AG08396 (cell line): ENCODE measurements at regions not wholly inside any gene's neighbourhood (a gene's known extent, or its start where the extent isn't known, plus 50 kb on each side); places are given as distances from the start of the nearest gene placed in this dataset.
"Not testable (repeated sequence)": the region's sequence is repeated elsewhere in the genome, so short reads cannot be mapped to it uniquely, and the experiment has no call there.

Experiments used
- DNase-seq: peaks from one replicate; pipeline ENCODE4 v3.0.0; 2012; ENCODE audit warnings: low spot score, mixed read lengths

DNA sequence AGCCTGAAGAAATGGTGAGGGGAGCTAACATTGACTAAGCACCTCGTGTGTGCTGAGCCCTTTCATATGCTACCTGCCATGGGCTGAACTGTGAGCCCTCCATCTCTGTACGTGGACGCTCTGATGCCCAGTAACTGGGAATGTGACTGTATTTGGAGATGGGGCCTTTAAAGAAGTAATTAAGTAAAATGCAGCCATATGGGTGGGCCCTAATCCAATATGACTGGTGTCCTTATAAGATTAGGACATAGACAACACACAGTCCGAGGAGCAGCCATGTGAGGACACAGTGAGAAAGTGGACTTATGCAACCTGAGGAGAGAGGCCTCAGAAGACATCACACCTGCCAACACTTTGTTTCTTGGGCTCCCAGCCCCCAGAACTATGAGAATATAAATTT lies 92.7 kb upstream of the ATP1B1 start:
- DNase-seq, result no peak

- DNase-seq, result no peak
Observed at GRCh38 chr1:169015464-169015863, 91.0 kb upstream of the ATP1B1 start.

- DNase-seq, result no peak
Observed at GRCh38 chr1:169018751-169019150, 87.7 kb upstream of the ATP1B1 start.

- no peak for DNase-seq
Observed at GRCh38 chr1:169019419-169020058, 87.0 kb upstream of the ATP1B1 start.

DNA sequence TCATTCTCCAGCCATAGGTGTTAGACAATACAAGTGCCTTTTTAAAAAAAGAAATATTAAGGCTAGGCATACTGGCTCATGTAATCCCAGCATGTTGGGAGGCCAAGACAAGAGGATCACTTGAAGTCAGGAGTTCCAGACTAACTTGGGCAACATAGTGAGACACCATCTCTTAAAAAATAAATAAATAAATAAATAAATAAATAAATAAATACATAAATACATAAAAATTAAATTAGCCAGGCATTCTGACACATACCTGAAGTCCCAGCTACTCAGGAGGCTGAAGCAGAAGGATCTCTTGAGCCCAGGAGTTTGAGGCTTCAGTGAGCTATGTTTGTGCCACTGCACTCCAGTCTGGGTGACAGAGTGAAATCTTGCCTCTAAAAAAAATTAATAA lies 85.8 kb upstream of the ATP1B1 start:
- DNase-seq, result no peak

DNA sequence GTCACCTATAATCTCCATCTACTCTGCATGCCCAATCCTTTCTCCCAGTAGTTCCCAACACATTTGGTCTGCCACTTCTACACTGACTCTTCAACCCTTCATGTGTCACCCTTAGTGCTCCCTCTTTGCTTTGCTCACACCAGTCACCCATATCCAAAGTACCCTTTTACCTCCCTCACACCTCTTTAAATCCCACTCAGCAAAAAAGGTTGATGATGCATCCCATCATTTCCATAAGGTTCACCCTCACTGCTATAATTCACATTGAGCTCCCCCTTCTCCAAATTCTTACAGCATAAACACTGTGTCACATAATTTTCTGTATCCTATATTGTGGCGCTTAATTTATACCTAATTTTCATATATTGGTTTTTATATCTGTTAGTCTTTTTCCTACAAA lies 83.8 kb upstream of the ATP1B1 start:
- DNase-seq, result no peak

GRCh38 chr1:169024255-169024654 lies 82.2 kb upstream of the ATP1B1 start:
- no peak for DNase-seq

DNA sequence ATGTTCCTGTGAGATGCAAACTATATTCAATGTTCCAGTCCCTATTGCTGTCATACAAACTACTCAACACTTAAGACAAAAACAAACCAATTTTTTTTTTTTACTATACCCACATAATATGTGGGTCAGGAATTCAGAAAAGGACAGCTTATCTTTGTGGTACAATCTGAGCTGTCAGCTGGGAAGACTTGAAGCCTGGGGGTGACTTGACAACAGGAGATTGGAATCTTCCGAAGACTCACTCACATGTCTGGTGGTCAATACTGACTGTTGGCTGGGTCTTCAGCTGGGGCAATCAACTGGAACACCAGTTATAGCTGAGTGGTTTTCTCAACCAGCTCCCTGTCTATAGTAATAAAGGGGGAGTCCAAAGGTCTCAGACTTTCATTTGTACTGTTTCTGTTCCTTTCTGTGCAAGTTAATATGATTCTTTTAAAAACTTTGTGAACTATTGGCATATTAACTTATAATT lies 81.7 kb upstream of the ATP1B1 start:
- no peak for DNase-seq

GRCh38 chr1:169025412-169025811 lies 81.1 kb upstream of the ATP1B1 start:
- DNase-seq, result no peak

GRCh38 chr1:169027607-169028320 lies 78.7 kb upstream of the ATP1B1 start:
- DNase-seq, result no peak

DNA sequence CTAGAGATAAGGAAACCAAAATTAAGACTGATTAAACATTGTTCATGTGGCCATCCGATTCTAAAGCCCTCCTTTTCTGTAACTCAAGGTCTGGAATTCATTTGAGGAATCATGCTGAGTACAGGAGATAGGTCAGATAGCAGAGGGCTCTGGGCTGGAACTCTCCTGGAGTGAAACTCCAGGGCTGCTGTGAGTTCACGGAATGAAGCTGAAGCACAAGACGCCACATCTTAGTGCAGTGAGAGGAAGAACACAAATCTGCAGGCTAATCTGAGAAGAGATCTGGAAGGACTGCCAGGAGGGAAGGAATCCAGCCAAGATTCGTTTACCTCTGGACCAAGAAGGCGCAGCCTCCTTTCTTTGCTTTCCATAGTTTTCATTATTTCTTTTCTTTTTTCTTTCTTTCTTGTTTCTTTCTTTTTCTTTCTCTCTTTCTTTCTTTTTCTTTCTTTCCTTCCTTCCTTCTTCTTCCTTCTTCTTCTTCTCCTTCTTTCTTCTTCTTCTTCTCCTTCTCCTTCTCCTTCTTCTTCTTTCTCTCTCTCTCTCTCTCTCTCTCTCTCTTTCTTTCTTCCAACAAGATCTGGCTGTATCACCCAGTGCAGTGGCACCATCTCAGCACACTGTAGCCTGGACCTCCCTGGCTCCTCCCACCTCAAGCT lies 74.8 kb upstream of the ATP1B1 start:
- no peak for DNase-seq

- no peak for DNase-seq
Observed at GRCh38 chr1:169041366-169041765, 65.1 kb upstream of the ATP1B1 start.

- no peak for DNase-seq
Observed at GRCh38 chr1:169042377-169042776, 64.1 kb upstream of the ATP1B1 start.

- no peak for DNase-seq
Observed at GRCh38 chr1:169043823-169044222, 62.7 kb upstream of the ATP1B1 start.

DNA sequence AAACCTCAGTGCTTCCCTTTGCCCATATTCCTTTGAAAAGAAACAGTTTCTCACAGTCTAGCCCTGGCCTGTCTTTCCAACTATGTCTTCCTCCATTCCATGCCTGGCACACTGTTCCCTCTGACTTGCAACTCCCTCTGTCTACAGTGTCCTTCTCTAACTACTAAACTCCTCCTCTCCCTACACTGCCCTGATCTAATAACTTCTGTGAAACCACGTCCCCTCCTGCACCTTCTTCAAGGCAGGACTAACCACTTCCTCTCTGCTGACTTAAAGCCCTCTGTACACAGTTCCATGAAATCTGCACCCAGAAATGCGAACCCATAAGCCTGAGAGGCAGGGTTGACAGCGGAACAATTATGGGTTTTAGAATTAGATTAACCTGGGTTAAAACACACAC lies 62.2 kb upstream of the ATP1B1 start:
- DNase-seq, result no peak

DNA sequence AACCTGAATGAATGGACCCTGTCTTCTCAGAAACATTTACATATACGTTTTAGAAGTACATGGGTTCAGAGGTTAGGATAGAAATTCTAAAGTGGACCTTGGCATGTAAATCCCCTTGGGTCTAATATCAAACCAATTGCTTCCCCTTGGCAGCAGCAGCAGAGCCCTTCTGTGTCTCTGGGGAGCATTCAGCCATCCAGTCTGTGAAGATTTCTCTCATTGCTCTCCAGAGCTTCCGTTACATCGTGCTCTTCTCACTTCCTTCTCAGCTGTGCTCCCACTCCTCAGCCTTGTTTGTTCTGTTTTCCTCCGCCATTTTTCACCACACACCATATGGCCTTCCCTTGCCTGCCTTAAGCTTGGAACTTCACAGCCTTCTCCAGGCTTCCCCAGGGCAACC lies 61.5 kb upstream of the ATP1B1 start:
- no peak for DNase-seq

DNA sequence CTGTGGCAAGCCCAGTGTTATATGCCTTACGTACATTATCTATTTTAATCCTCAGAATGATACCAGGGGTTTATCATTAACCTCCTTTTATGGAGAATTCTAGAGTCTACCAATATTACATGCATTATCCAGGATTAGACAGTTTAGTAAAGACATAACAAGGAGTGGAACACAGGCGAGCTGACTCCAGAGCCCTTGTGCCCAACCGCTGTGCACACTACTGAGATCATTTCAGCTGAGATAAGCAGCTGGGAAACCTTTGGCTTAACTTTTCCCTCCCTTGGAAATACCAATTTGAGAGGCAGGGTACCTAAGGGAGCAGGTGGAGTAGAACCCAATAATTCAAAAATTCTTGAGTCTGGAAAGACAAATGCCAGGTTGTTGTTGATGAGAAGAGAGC lies 59.8 kb upstream of the ATP1B1 start:
- no peak for DNase-seq

DNA sequence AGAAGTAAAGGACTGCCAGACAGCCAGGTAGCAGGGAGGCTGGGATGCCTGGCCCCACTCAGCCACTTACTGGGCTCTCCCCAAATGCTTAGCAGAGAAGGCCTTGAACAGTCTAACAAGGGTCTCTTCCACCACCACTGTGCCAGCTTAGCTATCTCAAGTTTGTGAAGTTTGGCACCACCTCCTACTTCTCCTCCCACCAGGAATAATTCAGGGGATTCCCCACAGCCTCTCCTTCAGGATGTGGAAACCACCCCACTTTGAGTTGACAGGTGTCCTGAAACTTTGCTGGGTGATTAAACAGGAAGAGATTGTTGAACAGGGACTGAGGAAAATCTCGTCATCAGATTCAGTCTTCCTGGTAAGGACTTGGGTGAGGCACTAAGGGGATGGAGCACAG lies 59.4 kb upstream of the ATP1B1 start:
- no peak for DNase-seq

- no peak for DNase-seq
Observed at GRCh38 chr1:169048043-169048442, 58.4 kb upstream of the ATP1B1 start.

DNA sequence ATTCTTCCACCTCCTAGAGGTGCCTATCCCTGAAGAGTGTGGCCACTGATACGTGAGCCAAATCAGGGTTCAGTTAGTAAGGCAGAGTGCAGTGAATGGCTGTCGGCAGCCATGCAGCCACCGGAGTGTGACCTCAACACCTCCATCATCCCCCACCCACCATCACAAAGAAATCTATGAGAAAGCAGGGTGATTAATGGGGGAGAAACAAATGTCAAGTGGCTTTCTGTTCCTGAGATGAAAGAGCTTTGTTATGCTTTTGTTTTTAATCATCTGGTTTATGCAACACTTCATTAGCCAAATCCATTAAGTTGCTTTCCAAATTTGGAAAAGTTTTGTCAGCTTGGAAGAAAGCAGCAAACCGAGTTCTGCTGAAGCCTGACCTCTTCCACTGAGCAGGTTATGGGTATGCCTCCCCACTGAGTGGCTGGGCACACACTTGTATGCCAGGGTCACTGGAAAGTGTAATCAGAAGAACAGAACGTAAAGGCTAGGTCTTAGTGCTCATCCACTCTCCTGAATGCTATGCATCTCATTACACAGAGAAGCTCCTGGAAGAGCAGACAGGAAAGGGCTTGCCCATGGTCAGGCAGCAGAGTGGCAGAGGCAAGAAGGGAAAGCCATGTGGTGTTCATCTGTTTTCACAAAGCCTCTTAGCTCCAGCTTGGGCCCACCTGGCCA lies 57.1 kb upstream of the ATP1B1 start:
- no peak for DNase-seq

- DNase-seq, result no peak
Observed at GRCh38 chr1:169051171-169051570, 55.3 kb upstream of the ATP1B1 start.

DNA sequence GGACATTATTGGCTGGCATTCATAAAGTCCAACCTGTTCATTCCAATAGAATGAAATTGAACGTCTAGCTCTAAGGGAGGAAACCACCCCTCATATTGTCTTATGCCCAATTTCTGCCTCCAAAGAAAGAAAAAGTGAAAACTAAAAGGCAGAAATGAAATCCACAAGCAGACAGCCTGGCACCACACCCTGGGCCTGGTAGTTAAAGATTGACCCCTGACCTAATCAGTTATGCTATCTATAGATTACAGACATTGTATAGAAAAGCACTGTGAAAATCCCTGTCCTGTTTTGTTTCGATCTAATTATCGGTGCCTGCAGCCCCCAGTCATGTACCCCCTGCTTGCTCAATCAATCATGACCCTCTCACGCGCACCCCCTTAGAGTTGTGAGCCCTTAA lies 54.3 kb upstream of the ATP1B1 start:
- not testable (repeated sequence) for DNase-seq

DNA sequence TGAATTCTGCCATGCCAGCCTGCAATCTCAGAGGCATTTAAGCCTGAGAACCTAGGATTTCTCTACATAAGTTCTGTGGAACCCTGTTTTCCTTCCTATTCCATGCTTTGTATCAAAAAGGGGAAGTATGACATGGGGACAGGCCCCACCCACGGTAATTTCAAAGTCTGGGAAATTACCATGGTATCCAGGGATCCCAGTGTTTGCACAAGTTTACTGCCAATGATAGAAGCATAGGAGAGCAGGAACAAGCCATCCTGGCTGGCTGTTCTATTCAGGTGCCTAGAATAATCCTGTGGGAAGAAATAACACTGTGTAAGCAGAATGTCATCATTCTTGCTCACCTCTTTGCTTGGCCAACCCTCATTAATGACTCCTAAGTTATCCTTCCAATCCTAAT lies 53.8 kb upstream of the ATP1B1 start:
- no peak for DNase-seq
